ENCODE measurements at regions not wholly inside any gene's neighbourhood (a gene's known extent, or its start where the extent isn't known, plus 50 kb on each side); places are given as distances from the start of the nearest gene placed in this dataset.
"Not testable (repeated sequence)": the region's sequence is repeated elsewhere in the genome, so short reads cannot be mapped to it uniquely, and the experiment has no call there.

GRCh38 chr7:52211930-52212329, 823.5 kb upstream of the POM121L12 start:
- DNase-seq: no peak

GRCh38 chr7:52209614-52210013, 825.8 kb upstream of the POM121L12 start:
- no peak for DNase-seq

GRCh38 chr7:52197221-52197620, 838.2 kb upstream of the POM121L12 start:
- DNase-seq: no peak

- DNase-seq: no peak
Measured at GRCh38 chr7:52195664-52196063, 839.8 kb upstream of the POM121L12 start.

- DNase-seq: no peak
Measured at GRCh38 chr7:52189153-52189778, 846.2 kb upstream of the POM121L12 start.

GRCh38 chr7:52184006-52184703, 851.3 kb upstream of the POM121L12 start:
- no peak for DNase-seq

- no peak for DNase-seq
Measured at GRCh38 chr7:52179934-52180333, 855.5 kb upstream of the POM121L12 start.

GRCh38 chr7:52168085-52168484, 851.5 kb upstream of the COBL start:
- DNase-seq: no peak

GRCh38 chr7:52163311-52163710, 846.7 kb upstream of the COBL start:
- no peak for DNase-seq

- no peak for DNase-seq
Measured at GRCh38 chr7:52161483-52161882, 844.9 kb upstream of the COBL start.

- DNase-seq: not testable (repeated sequence)
Measured at GRCh38 chr7:52159421-52159820, 842.8 kb upstream of the COBL start.

- no peak for DNase-seq
Measured at GRCh38 chr7:52154382-52154781, 837.8 kb upstream of the COBL start.

GRCh38 chr7:52151559-52151958, 835.0 kb upstream of the COBL start:
- no peak for DNase-seq

GRCh38 chr7:52150952-52151351, 834.3 kb upstream of the COBL start:
- DNase-seq: no peak

GRCh38 chr7:52146871-52147634, 830.4 kb upstream of the COBL start:
- no peak for DNase-seq

GRCh38 chr7:52143219-52143618, 826.6 kb upstream of the COBL start:
- no peak for DNase-seq

GRCh38 chr7:52140851-52141250, 824.2 kb upstream of the COBL start:
- DNase-seq: no peak

GRCh38 chr7:52135403-52135802, 818.8 kb upstream of the COBL start:
- DNase-seq: no peak

GRCh38 chr7:52129278-52129677, 812.7 kb upstream of the COBL start:
- no peak for DNase-seq

- no peak for DNase-seq
Measured at GRCh38 chr7:52120912-52121311, 804.3 kb upstream of the COBL start.

GRCh38 chr7:52119537-52119936, 802.9 kb upstream of the COBL start:
- DNase-seq: no peak

GRCh38 chr7:52114509-52114908, 797.9 kb upstream of the COBL start:
- DNase-seq: no peak

- DNase-seq: no peak
Measured at GRCh38 chr7:52114056-52114455, 797.4 kb upstream of the COBL start.

- no peak for DNase-seq
Measured at GRCh38 chr7:52107355-52107754, 790.7 kb upstream of the COBL start.
